ENCODE measurements at regions not wholly inside any gene's neighbourhood (a gene's known extent, or its start where the extent isn't known, plus 50 kb on each side); places are given as distances from the start of the nearest gene placed in this dataset.

GRCh38 chr12:98456576-98457573, 58.5 kb upstream of the TMPO start:
- no peak for DNase-seq (ENCODE audit: low read depth in 1 of 2, low spot score in 1 of 2)

DNA sequence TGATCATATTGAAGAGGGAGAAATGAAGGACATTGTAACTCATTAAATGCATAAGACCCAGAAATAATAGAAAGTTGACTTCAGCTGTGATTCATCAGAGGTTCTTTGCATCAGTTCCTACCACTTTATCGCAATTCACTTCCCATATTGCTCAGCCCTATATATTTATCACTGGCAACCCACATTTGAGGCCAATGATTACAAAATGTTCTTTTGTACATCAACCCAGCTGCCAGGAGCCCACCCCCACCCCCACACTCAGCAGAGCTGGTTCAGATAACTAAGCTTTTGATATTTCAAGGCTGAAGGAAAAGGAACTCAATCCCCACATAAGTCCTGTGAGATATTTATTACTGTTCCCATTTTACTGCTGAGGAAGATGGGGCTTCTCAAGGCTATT, 51.2 kb upstream of the TMPO start:
- no peak for DNase-seq (ENCODE audit: low read depth in 1 of 2, low spot score in 1 of 2)

DNA sequence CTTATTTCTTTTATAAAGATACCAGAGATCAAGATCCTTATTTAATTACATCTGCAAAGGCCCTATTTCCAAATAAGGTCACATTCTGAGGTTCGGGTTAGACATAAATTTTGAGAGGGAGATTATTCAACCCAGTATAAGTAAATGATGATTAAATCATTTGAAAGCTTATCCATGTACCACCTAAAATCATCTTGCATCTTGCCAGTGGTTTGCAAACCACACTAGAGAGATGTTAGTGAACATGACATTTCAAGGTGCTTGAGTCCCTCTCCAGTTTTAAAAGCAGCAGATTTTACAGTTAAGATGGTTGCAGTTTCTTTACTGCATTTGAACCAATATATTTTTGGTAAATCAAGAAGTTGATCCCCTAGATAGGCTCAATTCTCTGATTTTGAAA, 49.9 kb upstream of the TMPO start:
- DNase-seq (ENCODE audit: low read depth in 1 of 2, low spot score in 1 of 2): no peak

Data from stimulated activated CD4-positive, alpha-beta T cell treated with anti-CD3 and anti-CD28 coated beads, Interleukin-15, amount 100 ng/mL, for 1 hour (primary cell).